ENCODE measurements at regions not wholly inside any gene's neighbourhood (a gene's known extent, or its start where the extent isn't known, plus 50 kb on each side); places are given as distances from the start of the nearest gene placed in this dataset.
A peak's percentile ranks its signal among the peaks of the same experiment; 100 is the strongest.
"Not testable (repeated sequence)": the region's sequence is repeated elsewhere in the genome, so short reads cannot be mapped to it uniquely, and the experiment has no call there.

DNA sequence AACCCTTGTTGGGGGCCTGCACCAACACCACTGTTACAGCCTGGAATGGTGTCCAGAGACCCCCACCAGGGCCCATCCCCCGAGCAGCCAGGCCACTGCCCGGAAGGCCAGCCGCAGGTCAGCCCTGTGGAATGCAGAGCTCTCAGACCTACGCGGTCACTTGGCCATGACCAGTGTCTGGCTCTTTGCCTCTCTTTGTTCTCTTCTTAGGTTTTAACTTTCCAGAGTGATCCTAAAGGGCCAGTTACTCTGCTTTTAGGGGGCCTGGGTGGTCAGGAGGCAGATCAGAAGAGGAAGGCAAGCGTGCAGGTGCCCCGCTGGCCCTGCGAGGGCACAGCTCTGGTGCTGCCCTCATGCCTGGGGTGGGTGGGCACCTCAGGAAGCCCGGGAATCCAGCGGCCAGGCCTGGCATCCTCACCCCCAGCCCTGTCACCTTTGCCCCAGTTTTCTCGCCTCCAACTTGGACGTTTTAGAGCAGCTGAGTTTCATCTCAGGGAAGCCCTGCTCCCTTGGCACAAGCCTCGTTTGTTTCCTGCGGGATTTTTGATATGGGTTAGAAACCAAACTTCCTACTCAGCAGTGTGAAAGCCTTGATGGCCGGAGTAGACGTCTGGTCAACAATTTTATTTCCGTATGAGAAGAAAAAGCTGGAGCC lies 62.5 kb upstream of the CHST15 start:
- no peaks in the 10 kb centered on the region for H3K27me3 ChIP-seq (ENCODE audit: control insufficient read depth, insufficient read depth)
- H3K4me3 ChIP-seq (ENCODE audit: low read length) = no peak overlapping the region
- peak; percentile 63 to 71 for ATAC-seq
- H3K9me3 ChIP-seq (ENCODE audit: control insufficient read depth, low read length) = no peaks in the 10 kb centered on the region
- H3K27ac ChIP-seq (ENCODE audit: low read length) = peak overlapping the region; percentile 82
- intact Hi-C loops (cut with DNase I) = no loop called here
- H3K4me1 ChIP-seq (ENCODE audit: control insufficient read depth, insufficient read depth, low read length) = peaks cover 33% of the 10 kb centered on the region
- 29% methylated on average over 17 of the region's 17 CpGs for WGBS
- DNase-seq = peak; percentile 68 to 80 (median 78)

- ATAC-seq (peak; percentile 32 to 78), DNase-seq (peak; percentile 43 to 77 (median 64))
- H3K27ac ChIP-seq (ENCODE audit: low read length) = peak overlapping the region; percentile 22
- WGBS = 36% methylated on average over 20 of the region's 20 CpGs
- intact Hi-C loops (cut with DNase I) = no loop called here
- H3K27me3 ChIP-seq (ENCODE audit: control insufficient read depth, insufficient read depth) = no peaks in the 10 kb centered on the region
- no peak overlapping the region for H3K4me3 ChIP-seq (ENCODE audit: low read length)
- H3K9me3 ChIP-seq (ENCODE audit: control insufficient read depth, low read length) = no peaks in the 10 kb centered on the region
- H3K4me1 ChIP-seq (ENCODE audit: control insufficient read depth, insufficient read depth, low read length) = peaks cover 33% of the 10 kb centered on the region
Observed at GRCh38 chr10:124153023-124153826, 59.8 kb upstream of the CHST15 start.

DNA sequence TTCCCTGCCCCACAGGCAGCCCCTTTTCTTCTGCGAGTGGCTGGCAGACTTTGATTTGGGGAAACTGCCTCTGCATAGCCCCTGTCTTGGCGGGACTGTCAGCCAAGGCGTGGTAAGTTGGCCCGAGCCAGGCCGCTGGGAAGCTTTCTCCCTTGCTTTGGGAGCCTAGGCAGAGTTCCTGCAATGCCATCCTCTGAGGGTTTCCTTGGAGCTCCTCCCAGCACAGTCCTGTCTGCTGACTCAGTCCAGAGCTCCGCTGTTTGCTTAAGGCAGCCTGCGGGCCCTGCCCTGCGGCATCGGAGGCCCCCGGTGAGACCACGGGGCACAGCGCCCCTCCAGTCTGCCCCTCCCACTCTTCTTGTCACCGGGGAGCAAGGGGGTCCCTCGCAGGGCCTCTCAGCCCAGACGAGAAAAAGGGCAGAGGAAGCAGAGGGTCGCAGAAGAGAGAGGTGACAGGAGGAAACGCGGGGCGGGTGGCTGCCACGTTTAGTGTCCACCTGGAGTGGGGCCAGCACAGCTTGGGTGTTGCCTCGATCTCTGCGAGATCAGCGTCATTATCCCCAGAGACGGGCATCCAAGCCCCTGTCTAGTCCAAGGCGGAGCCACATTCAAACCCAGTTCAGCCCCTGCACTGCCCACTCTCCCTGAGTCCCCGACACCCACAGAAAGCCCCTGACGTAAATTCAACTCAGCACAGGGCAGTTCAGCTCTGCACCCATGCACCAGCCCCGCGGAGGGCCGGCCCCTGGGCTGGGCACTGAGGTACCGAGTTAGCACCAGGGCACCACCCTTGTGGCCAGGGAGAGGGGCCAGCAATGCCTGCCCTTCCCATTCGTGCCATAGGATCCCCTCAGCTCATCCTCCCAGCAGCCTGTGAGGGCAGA lies 59.0 kb upstream of the CHST15 start:
- DNase-seq (peak; percentile 80 to 90 (median 87)), ATAC-seq (peak; percentile 76 to 82)
- Histone ChIP-seq H3K27me3 (ENCODE audit: control insufficient read depth, insufficient read depth) (no peaks in the 10 kb centered on the region), H3K4me3 (ENCODE audit: low read length) (no peak overlapping the region), H3K27ac (ENCODE audit: low read length) (no peak overlapping the region), H3K9me3 (ENCODE audit: control insufficient read depth, low read length) (no peaks in the 10 kb centered on the region), H3K4me1 (ENCODE audit: control insufficient read depth, insufficient read depth, low read length) (peaks cover 33% of the 10 kb centered on the region)
- intact Hi-C loops (cut with DNase I) = no loop called here
- WGBS = 52% methylated on average over 32 of the region's 32 CpGs

GRCh38 chr10:124151466-124152095 lies 58.2 kb upstream of the CHST15 start:
- no peak overlapping the region for H3K4me3 ChIP-seq (ENCODE audit: low read length)
- peaks cover 29% of the 10 kb centered on the region for H3K4me1 ChIP-seq (ENCODE audit: control insufficient read depth, insufficient read depth, low read length)
- H3K27me3 ChIP-seq (ENCODE audit: control insufficient read depth, insufficient read depth) = no peaks in the 10 kb centered on the region
- WGBS = 87% methylated on average over 11 of the region's 11 CpGs
- intact Hi-C loops (cut with DNase I) = no loop called here
- ATAC-seq (no peak), DNase-seq (no peak)
- H3K27ac ChIP-seq (ENCODE audit: low read length) = no peak overlapping the region
- no peaks in the 10 kb centered on the region for H3K9me3 ChIP-seq (ENCODE audit: control insufficient read depth, low read length)

DNA sequence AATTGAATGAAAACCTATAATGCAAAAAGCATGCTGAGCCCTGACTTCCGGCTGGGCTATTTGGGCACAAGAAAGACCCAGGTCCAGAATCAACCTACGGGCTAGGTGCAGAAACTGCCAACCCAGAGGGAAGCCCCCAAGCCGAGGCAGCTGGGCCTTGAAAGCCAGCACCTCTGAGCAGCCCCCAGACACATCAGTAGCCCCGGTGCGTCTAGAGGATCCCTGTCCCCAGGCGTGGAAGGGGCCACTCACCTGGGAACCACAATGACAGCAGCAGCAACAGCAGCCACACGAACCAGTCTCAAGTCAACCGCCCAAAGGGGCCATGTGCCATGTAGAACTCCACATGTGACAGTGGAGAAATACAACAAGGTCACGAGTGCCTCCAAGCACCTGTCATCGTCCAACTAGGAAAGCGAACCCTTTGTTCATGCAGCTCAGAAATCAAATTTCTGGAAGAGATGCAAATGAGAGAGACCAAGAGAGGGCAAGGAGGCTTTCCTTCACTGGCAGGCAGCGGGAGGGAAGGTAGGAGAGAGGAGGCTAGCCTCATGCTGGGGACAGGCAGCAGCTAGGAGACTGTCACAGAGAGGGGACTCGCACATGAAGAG lies 57.5 kb upstream of the CHST15 start:
- WGBS = 95% methylated on average over 13 of the region's 13 CpGs
- Histone ChIP-seq H3K9me3 (ENCODE audit: control insufficient read depth, low read length) (no peaks in the 10 kb centered on the region), H3K27ac (ENCODE audit: low read length) (no peak overlapping the region), H3K4me1 (ENCODE audit: control insufficient read depth, insufficient read depth, low read length) (peaks cover 22% of the 10 kb centered on the region), H3K27me3 (ENCODE audit: control insufficient read depth, insufficient read depth) (no peaks in the 10 kb centered on the region), H3K4me3 (ENCODE audit: low read length) (no peak overlapping the region)
- DNase-seq (no peak), ATAC-seq (no peak)
- intact Hi-C loops (cut with DNase I) = no loop called here

DNA sequence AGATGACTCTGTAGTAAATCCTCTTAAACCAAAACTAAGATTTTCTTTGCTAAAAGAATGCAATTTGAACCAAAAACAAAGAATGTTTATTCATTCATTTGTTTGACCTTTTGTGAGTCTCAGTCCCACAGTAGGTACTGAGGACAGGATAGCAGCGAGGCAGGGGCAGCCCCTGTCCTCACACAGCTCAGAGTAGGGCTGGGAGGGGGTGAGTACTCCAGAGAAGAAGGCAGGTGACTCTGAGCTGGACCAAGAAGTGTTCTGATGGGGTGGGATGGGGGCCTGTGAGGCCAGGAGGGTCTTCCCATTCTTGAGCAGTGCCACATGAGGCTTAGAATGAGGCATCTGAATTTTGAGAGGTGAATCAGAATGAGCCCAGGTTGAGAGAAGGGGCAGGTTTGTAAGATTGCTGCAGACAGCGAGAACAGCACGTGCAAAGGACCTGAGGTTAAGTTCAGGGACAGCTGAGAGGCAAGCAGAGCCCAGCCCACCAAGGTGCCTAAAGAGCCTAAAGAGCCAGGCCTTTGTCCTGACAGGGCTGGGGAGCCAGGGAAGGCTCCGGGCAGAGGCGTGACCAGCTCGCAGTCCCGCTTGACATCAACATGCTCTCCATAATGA lies 56.9 kb upstream of the CHST15 start:
- ATAC-seq = no peak
- intact Hi-C loops (cut with DNase I) = no loop called here
- no peak overlapping the region for H3K4me3 ChIP-seq (ENCODE audit: low read length)
- no peaks in the 10 kb centered on the region for H3K27me3 ChIP-seq (ENCODE audit: control insufficient read depth, insufficient read depth)
- H3K27ac ChIP-seq (ENCODE audit: low read length) = no peak overlapping the region
- whole genome bisulfite sequencing = 93% methylated on average over 7 of the region's 7 CpGs
- DNase-seq = no peak
- H3K4me1 ChIP-seq (ENCODE audit: control insufficient read depth, insufficient read depth, low read length) = peaks cover 18% of the 10 kb centered on the region
- H3K9me3 ChIP-seq (ENCODE audit: control insufficient read depth, low read length) = no peaks in the 10 kb centered on the region

GRCh38 chr10:124149189-124150042 lies 56.0 kb upstream of the CHST15 start:
- no peak overlapping the region for H3K27ac ChIP-seq (ENCODE audit: low read length)
- no peaks in the 10 kb centered on the region for H3K9me3 ChIP-seq (ENCODE audit: control insufficient read depth, low read length)
- 55% methylated on average over 17 of the region's 17 CpGs for WGBS
- H3K4me1 ChIP-seq (ENCODE audit: control insufficient read depth, insufficient read depth, low read length) = peaks cover 19% of the 10 kb centered on the region
- intact Hi-C loops (cut with DNase I) = no loop called here
- DNase-seq = no peak
- no peak for ATAC-seq
- no peak overlapping the region for H3K4me3 ChIP-seq (ENCODE audit: low read length)
- H3K27me3 ChIP-seq (ENCODE audit: control insufficient read depth, insufficient read depth) = no peaks in the 10 kb centered on the region

- intact Hi-C loops (cut with DNase I); H3K4me3 ChIP-seq (ENCODE audit: low read length): not testable (repeated sequence)
Observed at GRCh38 chr10:124148509-124149188, 55.3 kb upstream of the CHST15 start.

GRCh38 chr10:124146483-124146882 lies 53.1 kb upstream of the CHST15 start:
- no peaks in the 10 kb centered on the region for H3K27me3 ChIP-seq (ENCODE audit: control insufficient read depth, insufficient read depth)
- no peaks in the 10 kb centered on the region for H3K9me3 ChIP-seq (ENCODE audit: control insufficient read depth, low read length)
- 98% methylated on average over 3 of the region's 3 CpGs for WGBS
- no peak overlapping the region for H3K4me3 ChIP-seq (ENCODE audit: low read length)
- H3K27ac ChIP-seq (ENCODE audit: low read length) = no peak overlapping the region
- peaks cover 3% of the 10 kb centered on the region for H3K4me1 ChIP-seq (ENCODE audit: control insufficient read depth, insufficient read depth, low read length)
- ATAC-seq = no peak
- no peak for DNase-seq
- intact Hi-C loops (cut with DNase I) = no loop called here

More at GRCh38 chr10:124148509-124149188, 55.3 kb upstream of the CHST15 start:
- peaks cover 17% of the 10 kb centered on the region for H3K4me1 ChIP-seq (ENCODE audit: control insufficient read depth, insufficient read depth, low read length)
- not testable (repeated sequence) for H3K27ac ChIP-seq (ENCODE audit: low read length); ATAC-seq; DNase-seq; H3K9me3 ChIP-seq (ENCODE audit: control insufficient read depth, low read length); H3K27me3 ChIP-seq (ENCODE audit: control insufficient read depth, insufficient read depth)
- 82% methylated on average over 7 of the region's 7 CpGs for WGBS
